WTC11 (cell line): ENCODE measurements at regions not wholly inside any gene's neighbourhood (a gene's known extent, or its start where the extent isn't known, plus 50 kb on each side); places are given as distances from the start of the nearest gene placed in this dataset.

Experiments
- RELA ChIP-seq: sonication (generic); formaldehyde crosslinking; IDR thresholded peaks from 2 replicates; pipeline ENCODE4 v1.8.1; 2022; ENCODE audit warnings: missing genetic modification reagents, mild to moderate bottlenecking, borderline replicate concordance
- ZNF263 ChIP-seq: sonication (generic); formaldehyde crosslinking; IDR thresholded peaks from 2 replicates; pipeline ENCODE4 v1.8.1; 2022; ENCODE audit warnings: low read depth, mild to moderate bottlenecking, moderate library complexity, missing genetic modification reagents
- TF ChIP-seq, protein P1 (sequence below): fragments of 200-600 bp; IDR thresholded peaks from 2 replicates; pipeline ENCODE4 v1.8.0; 2022; ENCODE audit warnings: antibody characterized with exemption
- TF ChIP-seq, protein P2 (sequence below): sonication (generic); formaldehyde crosslinking; IDR thresholded peaks from 2 replicates; pipeline ENCODE4 v1.8.0; 2023; ENCODE audit warnings: missing genetic modification reagents, mild to moderate bottlenecking, borderline replicate concordance
- TF ChIP-seq, protein P3 (sequence below): sonication (generic); formaldehyde crosslinking; conservative IDR thresholded peaks from 2 replicates; pipeline ENCODE4 v1.8.1; 2023; ENCODE audit warnings: mild to moderate bottlenecking, low read depth, missing genetic modification reagents, moderate library complexity

DNA sequence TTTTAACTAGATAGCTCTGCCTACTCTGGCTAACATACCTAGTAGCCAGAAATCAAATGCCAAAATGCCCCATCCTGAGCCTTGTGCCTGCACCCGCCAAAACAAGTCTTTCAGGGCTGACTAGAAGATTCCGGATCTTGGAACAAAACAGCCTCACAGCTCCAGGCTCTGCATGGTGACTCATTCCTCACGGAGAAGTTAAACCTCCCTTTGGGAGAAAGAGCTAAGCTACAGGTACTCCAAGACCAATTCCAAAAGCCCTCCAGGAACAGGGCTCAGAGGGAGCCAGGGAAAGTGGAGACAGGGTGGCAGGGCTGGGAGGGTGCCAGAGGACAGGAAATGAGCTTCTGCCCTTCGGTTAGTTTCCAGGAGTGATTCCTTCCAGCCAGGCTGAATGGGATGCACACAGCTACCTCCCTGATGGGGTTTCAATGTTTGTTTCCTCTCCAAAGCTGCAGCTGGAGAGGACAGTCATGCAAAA, 295.6 kb downstream of the TNS1 start:
- TF ChIP-seq, protein P1, sequence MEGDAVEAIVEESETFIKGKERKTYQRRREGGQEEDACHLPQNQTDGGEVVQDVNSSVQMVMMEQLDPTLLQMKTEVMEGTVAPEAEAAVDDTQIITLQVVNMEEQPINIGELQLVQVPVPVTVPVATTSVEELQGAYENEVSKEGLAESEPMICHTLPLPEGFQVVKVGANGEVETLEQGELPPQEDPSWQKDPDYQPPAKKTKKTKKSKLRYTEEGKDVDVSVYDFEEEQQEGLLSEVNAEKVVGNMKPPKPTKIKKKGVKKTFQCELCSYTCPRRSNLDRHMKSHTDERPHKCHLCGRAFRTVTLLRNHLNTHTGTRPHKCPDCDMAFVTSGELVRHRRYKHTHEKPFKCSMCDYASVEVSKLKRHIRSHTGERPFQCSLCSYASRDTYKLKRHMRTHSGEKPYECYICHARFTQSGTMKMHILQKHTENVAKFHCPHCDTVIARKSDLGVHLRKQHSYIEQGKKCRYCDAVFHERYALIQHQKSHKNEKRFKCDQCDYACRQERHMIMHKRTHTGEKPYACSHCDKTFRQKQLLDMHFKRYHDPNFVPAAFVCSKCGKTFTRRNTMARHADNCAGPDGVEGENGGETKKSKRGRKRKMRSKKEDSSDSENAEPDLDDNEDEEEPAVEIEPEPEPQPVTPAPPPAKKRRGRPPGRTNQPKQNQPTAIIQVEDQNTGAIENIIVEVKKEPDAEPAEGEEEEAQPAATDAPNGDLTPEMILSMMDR: no peak
- TF ChIP-seq, protein P2, sequence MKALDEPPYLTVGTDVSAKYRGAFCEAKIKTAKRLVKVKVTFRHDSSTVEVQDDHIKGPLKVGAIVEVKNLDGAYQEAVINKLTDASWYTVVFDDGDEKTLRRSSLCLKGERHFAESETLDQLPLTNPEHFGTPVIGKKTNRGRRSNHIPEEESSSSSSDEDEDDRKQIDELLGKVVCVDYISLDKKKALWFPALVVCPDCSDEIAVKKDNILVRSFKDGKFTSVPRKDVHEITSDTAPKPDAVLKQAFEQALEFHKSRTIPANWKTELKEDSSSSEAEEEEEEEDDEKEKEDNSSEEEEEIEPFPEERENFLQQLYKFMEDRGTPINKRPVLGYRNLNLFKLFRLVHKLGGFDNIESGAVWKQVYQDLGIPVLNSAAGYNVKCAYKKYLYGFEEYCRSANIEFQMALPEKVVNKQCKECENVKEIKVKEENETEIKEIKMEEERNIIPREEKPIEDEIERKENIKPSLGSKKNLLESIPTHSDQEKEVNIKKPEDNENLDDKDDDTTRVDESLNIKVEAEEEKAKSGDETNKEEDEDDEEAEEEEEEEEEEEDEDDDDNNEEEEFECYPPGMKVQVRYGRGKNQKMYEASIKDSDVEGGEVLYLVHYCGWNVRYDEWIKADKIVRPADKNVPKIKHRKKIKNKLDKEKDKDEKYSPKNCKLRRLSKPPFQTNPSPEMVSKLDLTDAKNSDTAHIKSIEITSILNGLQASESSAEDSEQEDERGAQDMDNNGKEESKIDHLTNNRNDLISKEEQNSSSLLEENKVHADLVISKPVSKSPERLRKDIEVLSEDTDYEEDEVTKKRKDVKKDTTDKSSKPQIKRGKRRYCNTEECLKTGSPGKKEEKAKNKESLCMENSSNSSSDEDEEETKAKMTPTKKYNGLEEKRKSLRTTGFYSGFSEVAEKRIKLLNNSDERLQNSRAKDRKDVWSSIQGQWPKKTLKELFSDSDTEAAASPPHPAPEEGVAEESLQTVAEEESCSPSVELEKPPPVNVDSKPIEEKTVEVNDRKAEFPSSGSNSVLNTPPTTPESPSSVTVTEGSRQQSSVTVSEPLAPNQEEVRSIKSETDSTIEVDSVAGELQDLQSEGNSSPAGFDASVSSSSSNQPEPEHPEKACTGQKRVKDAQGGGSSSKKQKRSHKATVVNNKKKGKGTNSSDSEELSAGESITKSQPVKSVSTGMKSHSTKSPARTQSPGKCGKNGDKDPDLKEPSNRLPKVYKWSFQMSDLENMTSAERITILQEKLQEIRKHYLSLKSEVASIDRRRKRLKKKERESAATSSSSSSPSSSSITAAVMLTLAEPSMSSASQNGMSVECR: no peak
- TF ChIP-seq RELA (CRISPR knock-in tag) (no peak), ZNF263 (CRISPR knock-in tag) (no peak)
- TF ChIP-seq, protein P3, sequence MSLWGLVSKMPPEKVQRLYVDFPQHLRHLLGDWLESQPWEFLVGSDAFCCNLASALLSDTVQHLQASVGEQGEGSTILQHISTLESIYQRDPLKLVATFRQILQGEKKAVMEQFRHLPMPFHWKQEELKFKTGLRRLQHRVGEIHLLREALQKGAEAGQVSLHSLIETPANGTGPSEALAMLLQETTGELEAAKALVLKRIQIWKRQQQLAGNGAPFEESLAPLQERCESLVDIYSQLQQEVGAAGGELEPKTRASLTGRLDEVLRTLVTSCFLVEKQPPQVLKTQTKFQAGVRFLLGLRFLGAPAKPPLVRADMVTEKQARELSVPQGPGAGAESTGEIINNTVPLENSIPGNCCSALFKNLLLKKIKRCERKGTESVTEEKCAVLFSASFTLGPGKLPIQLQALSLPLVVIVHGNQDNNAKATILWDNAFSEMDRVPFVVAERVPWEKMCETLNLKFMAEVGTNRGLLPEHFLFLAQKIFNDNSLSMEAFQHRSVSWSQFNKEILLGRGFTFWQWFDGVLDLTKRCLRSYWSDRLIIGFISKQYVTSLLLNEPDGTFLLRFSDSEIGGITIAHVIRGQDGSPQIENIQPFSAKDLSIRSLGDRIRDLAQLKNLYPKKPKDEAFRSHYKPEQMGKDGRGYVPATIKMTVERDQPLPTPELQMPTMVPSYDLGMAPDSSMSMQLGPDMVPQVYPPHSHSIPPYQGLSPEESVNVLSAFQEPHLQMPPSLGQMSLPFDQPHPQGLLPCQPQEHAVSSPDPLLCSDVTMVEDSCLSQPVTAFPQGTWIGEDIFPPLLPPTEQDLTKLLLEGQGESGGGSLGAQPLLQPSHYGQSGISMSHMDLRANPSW: no peak
